Prostate gland (tissue), 2 donors: ENCODE measurements at regions not wholly inside any gene's neighbourhood (a gene's known extent, or its start where the extent isn't known, plus 50 kb on each side); places are given as distances from the start of the nearest gene placed in this dataset.

Experiments
- POLR2A ChIP-seq: fragments of 450-650 bp; IDR thresholded peaks from one replicate; pipeline ENCODE4 v1.6.1; 2016; ENCODE audit warnings: antibody characterized with exemption, mild to moderate bottlenecking
- POLR2AphosphoS5 ChIP-seq: sonication (generic); formaldehyde crosslinking; IDR thresholded peaks from one replicate; pipeline ENCODE4 v1.6.1; 2017; ENCODE audit warnings: antibody characterized with exemption
- TF ChIP-seq, protein P1 (sequence below), 4 experiments: fragments of 200-600 bp in 2 of 4; fragments of 450-650 bp in 2 of 4; sonication (generic) in 2 of 4; IDR thresholded peaks; 1 replicate in 3 of 4; 2 replicates in 1 of 4; pipeline ENCODE4 v1.5.1; 2016 to 2019; ENCODE audit warnings: antibody characterized with exemption in 4 of 4, mild to moderate bottlenecking in 2 of 4, moderate library complexity in 2 of 4

DNA sequence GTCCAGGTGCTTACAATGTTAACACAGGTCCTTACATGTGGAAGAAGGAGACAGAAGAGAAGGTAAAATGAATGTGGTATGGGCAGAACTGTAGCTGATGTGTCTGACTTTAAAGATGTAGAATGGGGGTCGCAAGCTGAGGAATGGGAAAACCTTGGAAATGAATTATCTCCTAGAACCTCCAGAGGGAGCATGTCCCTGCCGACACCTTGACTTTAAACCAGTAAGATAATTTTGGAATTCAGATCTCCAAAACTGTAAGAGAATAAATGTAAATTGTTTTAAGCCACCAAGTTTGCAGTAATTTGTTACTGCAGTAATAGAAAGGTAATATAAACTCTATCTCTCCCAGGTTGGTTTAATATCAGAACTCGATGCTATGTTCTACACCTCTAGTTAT is 80.1 kb upstream of the ALG10 start:
- no peak for TF ChIP-seq POLR2A
- TF ChIP-seq, protein P1, sequence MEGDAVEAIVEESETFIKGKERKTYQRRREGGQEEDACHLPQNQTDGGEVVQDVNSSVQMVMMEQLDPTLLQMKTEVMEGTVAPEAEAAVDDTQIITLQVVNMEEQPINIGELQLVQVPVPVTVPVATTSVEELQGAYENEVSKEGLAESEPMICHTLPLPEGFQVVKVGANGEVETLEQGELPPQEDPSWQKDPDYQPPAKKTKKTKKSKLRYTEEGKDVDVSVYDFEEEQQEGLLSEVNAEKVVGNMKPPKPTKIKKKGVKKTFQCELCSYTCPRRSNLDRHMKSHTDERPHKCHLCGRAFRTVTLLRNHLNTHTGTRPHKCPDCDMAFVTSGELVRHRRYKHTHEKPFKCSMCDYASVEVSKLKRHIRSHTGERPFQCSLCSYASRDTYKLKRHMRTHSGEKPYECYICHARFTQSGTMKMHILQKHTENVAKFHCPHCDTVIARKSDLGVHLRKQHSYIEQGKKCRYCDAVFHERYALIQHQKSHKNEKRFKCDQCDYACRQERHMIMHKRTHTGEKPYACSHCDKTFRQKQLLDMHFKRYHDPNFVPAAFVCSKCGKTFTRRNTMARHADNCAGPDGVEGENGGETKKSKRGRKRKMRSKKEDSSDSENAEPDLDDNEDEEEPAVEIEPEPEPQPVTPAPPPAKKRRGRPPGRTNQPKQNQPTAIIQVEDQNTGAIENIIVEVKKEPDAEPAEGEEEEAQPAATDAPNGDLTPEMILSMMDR (IDR thresholded peaks at IDR 0.05) = no peak
- TF ChIP-seq POLR2AphosphoS5 = no peak
